Nephron (organoid): ENCODE measurements at regions not wholly inside any gene's neighbourhood (a gene's known extent, or its start where the extent isn't known, plus 50 kb on each side); places are given as distances from the start of the nearest gene placed in this dataset.

ENCODE experiments used
- H3K27ac Mint-ChIP-seq, 3 experiments: 2 replicates each; pipeline ENCODE4 v1.8.0; 2020; ENCODE audit warnings: mixed read lengths in 3 of 3, mild to moderate bottlenecking in 2 of 3, moderate library complexity in 1 of 3
- H3K27me3 Mint-ChIP-seq: 2 replicates; pipeline ENCODE4 v1.8.0; 2021; ENCODE audit warnings: low read depth, mild to moderate bottlenecking, moderate library complexity, mixed read lengths
- H3K36me3 Mint-ChIP-seq: 2 replicates; pipeline ENCODE4 v1.8.0; 2020; ENCODE audit warnings: low read depth, mixed read lengths
- H3K4me1 Mint-ChIP-seq: 2 replicates; pipeline ENCODE4 v1.8.0; 2020; ENCODE audit warnings: mixed read lengths
- H3K4me3 Mint-ChIP-seq, 3 experiments: 2 replicates each; pipeline ENCODE4 v1.8.0; 2020; ENCODE audit warnings: mild to moderate bottlenecking in 3 of 3, mixed read lengths in 3 of 3, moderate library complexity in 2 of 3
- H3K9me3 Mint-ChIP-seq: 2 replicates; pipeline ENCODE4 v1.8.0; 2020; ENCODE audit warnings: mixed read lengths
- TF ChIP-seq, protein P1 (sequence below), 3 experiments: fragments of 200-600 bp; sonication (generic); IDR thresholded peaks; one replicate each; pipeline ENCODE4 v1.5.0; 2021; ENCODE audit warnings: antibody characterized with exemption in 3 of 3; ENCODE audit not compliant: unreplicated experiment in 3 of 3

DNA sequence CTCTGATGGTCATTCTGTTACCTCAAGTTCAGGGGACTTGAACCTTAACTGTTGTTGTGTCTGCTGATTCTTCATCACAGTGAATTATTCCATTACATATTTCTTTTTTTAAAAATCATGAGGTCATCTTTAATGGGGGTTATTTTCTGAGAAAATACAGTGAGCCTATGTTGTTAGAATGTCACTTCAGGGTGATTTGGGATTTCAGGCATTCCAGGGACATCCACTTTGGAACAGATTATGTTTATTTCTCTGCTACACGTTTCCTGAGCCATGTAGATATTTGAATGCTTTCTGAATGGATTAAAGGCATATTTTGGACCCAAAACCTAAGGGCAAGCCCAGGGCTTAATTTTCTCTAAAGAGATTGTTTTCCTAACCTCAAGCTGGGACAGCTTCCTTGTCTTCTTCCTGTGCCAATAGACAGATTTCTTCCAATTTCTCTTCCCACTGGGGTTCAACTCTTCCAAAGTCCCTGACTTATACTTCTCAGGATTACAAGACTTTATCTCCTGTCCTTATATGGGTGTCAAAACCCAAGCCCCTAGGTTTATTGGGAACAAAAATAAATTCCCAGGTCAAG lies 271.7 kb downstream of the ARHGAP12 start:
- Mint-ChIP-seq H3K9me3 (peaks cover 13% of the 10 kb centered on the region), H3K4me1 (no peaks in the 10 kb centered on the region), H3K36me3 (no peaks in the 10 kb centered on the region), H3K27me3 (no peaks in the 10 kb centered on the region), H3K27ac (peak overlapping the region in 2 of 3 experiments; percentile 31 to 71), H3K4me3 (no peak overlapping the region)
- TF ChIP-seq, protein P1, sequence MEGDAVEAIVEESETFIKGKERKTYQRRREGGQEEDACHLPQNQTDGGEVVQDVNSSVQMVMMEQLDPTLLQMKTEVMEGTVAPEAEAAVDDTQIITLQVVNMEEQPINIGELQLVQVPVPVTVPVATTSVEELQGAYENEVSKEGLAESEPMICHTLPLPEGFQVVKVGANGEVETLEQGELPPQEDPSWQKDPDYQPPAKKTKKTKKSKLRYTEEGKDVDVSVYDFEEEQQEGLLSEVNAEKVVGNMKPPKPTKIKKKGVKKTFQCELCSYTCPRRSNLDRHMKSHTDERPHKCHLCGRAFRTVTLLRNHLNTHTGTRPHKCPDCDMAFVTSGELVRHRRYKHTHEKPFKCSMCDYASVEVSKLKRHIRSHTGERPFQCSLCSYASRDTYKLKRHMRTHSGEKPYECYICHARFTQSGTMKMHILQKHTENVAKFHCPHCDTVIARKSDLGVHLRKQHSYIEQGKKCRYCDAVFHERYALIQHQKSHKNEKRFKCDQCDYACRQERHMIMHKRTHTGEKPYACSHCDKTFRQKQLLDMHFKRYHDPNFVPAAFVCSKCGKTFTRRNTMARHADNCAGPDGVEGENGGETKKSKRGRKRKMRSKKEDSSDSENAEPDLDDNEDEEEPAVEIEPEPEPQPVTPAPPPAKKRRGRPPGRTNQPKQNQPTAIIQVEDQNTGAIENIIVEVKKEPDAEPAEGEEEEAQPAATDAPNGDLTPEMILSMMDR (IDR thresholded peaks at IDR 0.05; ENCODE audit: unreplicated experiment in 3 of 3), result no peak

GRCh38 chr10:31652038-31652437 lies 276.6 kb downstream of the ARHGAP12 start:
- H3K4me3 Mint-ChIP-seq, result no peak overlapping the region
- H3K36me3 Mint-ChIP-seq, result no peaks in the 10 kb centered on the region
- no peaks in the 10 kb centered on the region for H3K27me3 Mint-ChIP-seq
- H3K27ac Mint-ChIP-seq, result no peak overlapping the region
- TF ChIP-seq, protein P1 (IDR thresholded peaks at IDR 0.05; ENCODE audit: unreplicated experiment in 3 of 3), result no peak
- H3K4me1 Mint-ChIP-seq, result peaks cover 31% of the 10 kb centered on the region
- peaks cover 10% of the 10 kb centered on the region for H3K9me3 Mint-ChIP-seq

- Mint-ChIP-seq H3K27ac (peak overlapping the region in 2 of 3 experiments; percentile 65 to 82), H3K27me3 (no peaks in the 10 kb centered on the region), H3K9me3 (peaks cover 2% of the 10 kb centered on the region), H3K4me3 (peak overlapping the region in 1 of 3 experiments; percentile 2), H3K36me3 (no peaks in the 10 kb centered on the region), H3K4me1 (peaks cover 31% of the 10 kb centered on the region)
- TF ChIP-seq, protein P1 (IDR thresholded peaks at IDR 0.05; ENCODE audit: unreplicated experiment in 3 of 3), result no peak
Observed at GRCh38 chr10:31650010-31650409, 278.6 kb downstream of the ARHGAP12 start.

DNA sequence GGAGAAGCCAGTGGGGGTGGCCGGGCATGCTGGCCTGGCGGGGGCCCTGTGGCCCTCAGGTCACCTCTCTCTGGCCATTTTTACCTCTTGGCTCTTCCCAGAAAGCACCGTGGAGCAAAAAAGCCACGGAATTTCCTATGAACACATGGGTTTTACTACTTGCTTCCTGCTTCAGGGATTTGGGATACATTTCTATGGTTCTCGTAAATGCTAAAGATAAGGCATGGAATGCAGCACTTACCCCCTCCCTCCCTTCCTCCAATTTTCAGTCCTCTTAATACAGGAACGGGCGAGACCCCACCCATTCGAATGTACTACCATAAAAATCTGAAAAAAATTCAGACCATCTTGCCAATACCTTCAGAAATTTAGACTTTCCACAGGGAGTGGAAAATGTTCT lies 279.7 kb downstream of the ARHGAP12 start:
- Mint-ChIP-seq H3K27ac (peak overlapping the region in 2 of 3 experiments; percentile 15 to 29), H3K4me1 (peaks cover 31% of the 10 kb centered on the region), H3K4me3 (no peak overlapping the region), H3K27me3 (no peaks in the 10 kb centered on the region), H3K9me3 (peaks cover 2% of the 10 kb centered on the region), H3K36me3 (no peaks in the 10 kb centered on the region)
- TF ChIP-seq, protein P1 (IDR thresholded peaks at IDR 0.05; ENCODE audit: unreplicated experiment in 3 of 3), result no peak

- no peaks in the 10 kb centered on the region for H3K36me3 Mint-ChIP-seq
- no peaks in the 10 kb centered on the region for H3K27me3 Mint-ChIP-seq
- peaks cover 31% of the 10 kb centered on the region for H3K4me1 Mint-ChIP-seq
- no peak overlapping the region for H3K27ac Mint-ChIP-seq
- TF ChIP-seq, protein P1 (IDR thresholded peaks at IDR 0.05; ENCODE audit: unreplicated experiment in 3 of 3), result no peak
- peaks cover 3% of the 10 kb centered on the region for H3K9me3 Mint-ChIP-seq
- H3K4me3 Mint-ChIP-seq, result no peak overlapping the region
Observed at GRCh38 chr10:31647861-31648260, 280.8 kb downstream of the ARHGAP12 start.

GRCh38 chr10:31646519-31646918 lies 282.1 kb downstream of the ARHGAP12 start:
- TF ChIP-seq, protein P1 (IDR thresholded peaks at IDR 0.05; ENCODE audit: unreplicated experiment in 3 of 3), result no peak
- no peaks in the 10 kb centered on the region for H3K36me3 Mint-ChIP-seq
- no peak overlapping the region for H3K4me3 Mint-ChIP-seq
- H3K9me3 Mint-ChIP-seq, result peaks cover 10% of the 10 kb centered on the region
- peaks cover 29% of the 10 kb centered on the region for H3K4me1 Mint-ChIP-seq
- no peaks in the 10 kb centered on the region for H3K27me3 Mint-ChIP-seq
- H3K27ac Mint-ChIP-seq, result no peak overlapping the region
